PC-9 (cell line): ENCODE measurements at regions not wholly inside any gene's neighbourhood (a gene's known extent, or its start where the extent isn't known, plus 50 kb on each side); places are given as distances from the start of the nearest gene placed in this dataset.

ENCODE experiments used
- BruUV-seq: library from RNA; stranded (reverse); fragments of 400-500 nt; replicated peaks from 2 replicates; lab custom pipeline; 2021; lab: Mats Ljungman, UMichigan
- CTCF ChIA-PET: fragments of 300-600 bp; sonication (Branson Sonifier 250); formaldehyde crosslinking; loops from one replicate; lab custom pipeline; 2022; ENCODE audit warnings: antibody characterized with exemption; lab: Charles Lee
- POLR2A ChIA-PET: fragments of 300-600 bp; sonication (Branson Sonifier 250); formaldehyde crosslinking; loops from one replicate; lab custom pipeline; 2022; ENCODE audit warnings: antibody characterized with exemption; ENCODE audit not compliant: unreplicated experiment; lab: Charles Lee
- DNase-seq, 2 experiments: peaks; one replicate each; pipeline versions ENCODE4 v3.0.0 to v3.0.0-alpha.2; 2015 to 2022; ENCODE audit warnings: mixed read lengths in 1 of 2
- H2AFZ ChIP-seq: fragments of 200-600 bp; sonication (generic); 2 replicates; pipeline ENCODE4 v1.8.1; 2017; ENCODE audit warnings: antibody characterized with exemption
- H3F3A ChIP-seq: fragments of 200-600 bp; sonication (generic); 2 replicates; pipeline ENCODE4 v1.8.1; 2017; ENCODE audit warnings: antibody characterized with exemption, mild to moderate bottlenecking, low read depth; ENCODE audit not compliant: insufficient read depth
- H3K27ac ChIP-seq: fragments of 200-600 bp; sonication (generic); 2 replicates; pipeline ENCODE4 v1.6.1; 2016; ENCODE audit warnings: mixed run types
- H3K27me3 ChIP-seq: fragments of 200-600 bp; sonication (generic); 2 replicates; pipeline ENCODE4 v1.6.1; 2016; ENCODE audit warnings: low read depth, mixed run types; ENCODE audit not compliant: insufficient read depth
- H3K36me3 ChIP-seq: fragments of 200-600 bp; sonication (generic); 2 replicates; pipeline ENCODE4 v1.6.1; 2016; ENCODE audit warnings: low read depth, mixed run types
- H3K4me1 ChIP-seq: fragments of 200-600 bp; sonication (generic); replicated peaks from 2 replicates; pipeline ENCODE4 v1.6.1; 2016; ENCODE audit warnings: mixed run types; ENCODE audit not compliant: insufficient read depth
- H3K4me2 ChIP-seq: fragments of 200-600 bp; sonication (generic); 2 replicates; pipeline ENCODE4 v1.6.1; 2017; ENCODE audit warnings: mixed run types
- H3K4me3 ChIP-seq: fragments of 200-600 bp; sonication (generic); 2 replicates; pipeline ENCODE4 v1.6.1; 2016; ENCODE audit warnings: mixed run types
- H3K79me2 ChIP-seq: fragments of 200-600 bp; sonication (generic); 2 replicates; pipeline ENCODE4 v1.6.1; 2017; ENCODE audit warnings: low read depth, mixed run types
- H3K9me2 ChIP-seq: fragments of 200-600 bp; sonication (generic); 2 replicates; pipeline ENCODE4 v1.8.1; 2017; ENCODE audit warnings: mild to moderate bottlenecking; ENCODE audit not compliant: insufficient read depth
- H3K9me3 ChIP-seq: fragments of 200-600 bp; sonication (generic); 2 replicates; pipeline ENCODE4 v1.8.1; 2016; ENCODE audit warnings: low read depth; ENCODE audit not compliant: insufficient read depth
- H4K20me1 ChIP-seq: fragments of 200-600 bp; sonication (generic); 2 replicates; pipeline ENCODE4 v1.8.1; 2017; ENCODE audit not compliant: insufficient read depth
- EZH2 ChIP-seq: fragments of 200-600 bp; sonication (generic); IDR thresholded peaks from 2 replicates; pipeline ENCODE4 v1.8.0; 2017; ENCODE audit warnings: antibody characterized with exemption, low read depth
- intact Hi-C: fragments of 100-400 bp; cut with micrococcal nuclease; formaldehyde crosslinking; loops from one replicate; pipeline ENCODE4 v1.10.0; 2022; ENCODE audit not compliant: unreplicated experiment
- TF ChIP-seq, protein P1 (sequence below): fragments of 200-600 bp; sonication (generic); conservative IDR thresholded peaks from 2 replicates; pipeline ENCODE4 v1.6.1; 2017; ENCODE audit warnings: mixed run types, antibody characterized with exemption, mild to moderate bottlenecking, moderate library complexity

DNA sequence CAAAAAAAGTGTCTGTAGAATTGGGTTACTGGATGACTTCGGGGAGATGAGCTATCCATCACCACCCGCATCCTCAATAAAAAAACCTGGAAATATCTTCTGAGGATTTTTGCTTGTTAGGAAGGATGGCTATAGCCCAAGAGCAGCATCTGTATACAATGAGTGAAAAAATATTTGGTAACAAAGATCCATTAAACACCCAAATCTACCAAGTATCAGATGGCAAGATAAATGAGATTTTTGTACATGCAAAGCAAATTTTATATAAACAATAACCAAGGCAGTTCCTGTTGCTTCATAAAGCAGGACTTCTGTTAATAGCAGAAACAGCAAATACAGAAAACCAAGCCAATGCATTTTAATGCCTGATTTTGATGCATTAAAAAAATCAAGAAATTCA is 166.6 kb downstream of the SLC28A3 start:
- no peaks in the 10 kb centered on the region for H3F3A ChIP-seq
- H3K4me1 ChIP-seq = no peaks in the 10 kb centered on the region
- no peak for DNase-seq
- H4K20me1 ChIP-seq = no peaks in the 10 kb centered on the region
- no peak overlapping the region for H3K27ac ChIP-seq
- H3K79me2 ChIP-seq = no peaks in the 10 kb centered on the region
- no peaks in the 10 kb centered on the region for H3K9me2 ChIP-seq
- no peak overlapping the region for H3K4me3 ChIP-seq
- H3K27me3 ChIP-seq = no peaks in the 10 kb centered on the region
- intact Hi-C loops = loop anchor here (1.0 to 5.0 kb wide), 2 partner anchors 194 to 252 kb away; partner anchors contain the start of genes HNRNPK, KIF27 and RMI1
- no peaks in the 10 kb centered on the region for H3K9me3 ChIP-seq
- no peaks in the 10 kb centered on the region for H3K36me3 ChIP-seq
- ChIA-PET CTCF (interaction anchor here (0.5 kb wide), 1 partner anchor 214 kb away, joined by 5 read pairs; no protein-coding TSS in a partner anchor), POLR2A (no interaction called here)
- no peak overlapping the region for H3K4me2 ChIP-seq
- no peak overlapping the region for H2AFZ ChIP-seq
- no peak for TF ChIP-seq EZH2
- TF ChIP-seq, protein P1, sequence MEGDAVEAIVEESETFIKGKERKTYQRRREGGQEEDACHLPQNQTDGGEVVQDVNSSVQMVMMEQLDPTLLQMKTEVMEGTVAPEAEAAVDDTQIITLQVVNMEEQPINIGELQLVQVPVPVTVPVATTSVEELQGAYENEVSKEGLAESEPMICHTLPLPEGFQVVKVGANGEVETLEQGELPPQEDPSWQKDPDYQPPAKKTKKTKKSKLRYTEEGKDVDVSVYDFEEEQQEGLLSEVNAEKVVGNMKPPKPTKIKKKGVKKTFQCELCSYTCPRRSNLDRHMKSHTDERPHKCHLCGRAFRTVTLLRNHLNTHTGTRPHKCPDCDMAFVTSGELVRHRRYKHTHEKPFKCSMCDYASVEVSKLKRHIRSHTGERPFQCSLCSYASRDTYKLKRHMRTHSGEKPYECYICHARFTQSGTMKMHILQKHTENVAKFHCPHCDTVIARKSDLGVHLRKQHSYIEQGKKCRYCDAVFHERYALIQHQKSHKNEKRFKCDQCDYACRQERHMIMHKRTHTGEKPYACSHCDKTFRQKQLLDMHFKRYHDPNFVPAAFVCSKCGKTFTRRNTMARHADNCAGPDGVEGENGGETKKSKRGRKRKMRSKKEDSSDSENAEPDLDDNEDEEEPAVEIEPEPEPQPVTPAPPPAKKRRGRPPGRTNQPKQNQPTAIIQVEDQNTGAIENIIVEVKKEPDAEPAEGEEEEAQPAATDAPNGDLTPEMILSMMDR = no peak
- BruUV-seq = no TSS peak

GRCh38 chr9:84174486-84174885 is 166.1 kb downstream of the SLC28A3 start:
- no peaks in the 10 kb centered on the region for H4K20me1 ChIP-seq
- DNase-seq = no peak
- ChIA-PET CTCF (interaction anchor here (0.6 kb wide), 1 partner anchor 239 kb away, joined by 7 read pairs; no protein-coding TSS in a partner anchor), POLR2A (interaction anchor here (0.6 kb wide), 1 partner anchor 56 kb away, joined by 9 read pairs; no protein-coding TSS in a partner anchor)
- no peaks in the 10 kb centered on the region for H3K9me3 ChIP-seq
- intact Hi-C loops = loop anchor here (5.0 kb wide), 1 partner anchor 252 kb away; the partner anchor contains the start of gene KIF27
- no peak overlapping the region for H2AFZ ChIP-seq
- no peak overlapping the region for H3K27ac ChIP-seq
- no peaks in the 10 kb centered on the region for H3K9me2 ChIP-seq
- TF ChIP-seq, protein P1 = no peak
- TF ChIP-seq EZH2 = no peak
- H3K36me3 ChIP-seq = no peaks in the 10 kb centered on the region
- no peaks in the 10 kb centered on the region for H3K4me1 ChIP-seq
- no peaks in the 10 kb centered on the region for H3K27me3 ChIP-seq
- no peaks in the 10 kb centered on the region for H3K79me2 ChIP-seq
- no peaks in the 10 kb centered on the region for H3F3A ChIP-seq
- no TSS peak for BruUV-seq
- no peak overlapping the region for H3K4me2 ChIP-seq
- no peak overlapping the region for H3K4me3 ChIP-seq

GRCh38 chr9:84177407-84177806 is 163.2 kb downstream of the SLC28A3 start:
- H3K4me1 ChIP-seq = peaks cover 16% of the 10 kb centered on the region
- no peaks in the 10 kb centered on the region for H4K20me1 ChIP-seq
- POLR2A ChIA-PET = no interaction called here
- CTCF ChIA-PET = no interaction called here
- no peaks in the 10 kb centered on the region for H3K36me3 ChIP-seq
- H2AFZ ChIP-seq = no peak overlapping the region
- no peak overlapping the region for H3K4me3 ChIP-seq
- no peak overlapping the region for H3K27ac ChIP-seq
- no peaks in the 10 kb centered on the region for H3K27me3 ChIP-seq
- no peaks in the 10 kb centered on the region for H3K9me2 ChIP-seq
- no peak for DNase-seq
- H3K79me2 ChIP-seq = no peaks in the 10 kb centered on the region
- BruUV-seq = no TSS peak
- no peaks in the 10 kb centered on the region for H3K9me3 ChIP-seq
- H3F3A ChIP-seq = peaks cover 15% of the 10 kb centered on the region; the same call in 1 of the 2 replicates
- no peak for TF ChIP-seq EZH2
- TF ChIP-seq, protein P1 = no peak
- H3K4me2 ChIP-seq = no peak overlapping the region
- intact Hi-C loops = no loop called here
